NB4 (cell line): ENCODE measurements at regions not wholly inside any gene's neighbourhood (a gene's known extent, or its start where the extent isn't known, plus 50 kb on each side); places are given as distances from the start of the nearest gene placed in this dataset.

Experiments
- DNase-seq: peaks from one replicate; pipeline ENCODE4 v3.0.0; 2010; ENCODE audit warnings: low read depth
- H3K4me3 ChIP-seq: one replicate; pipeline ENCODE4 v1.5.1; 2011; ENCODE audit warnings: mild to moderate bottlenecking, low read depth, low read length, moderate library complexity
- MYC ChIP-seq: IDR thresholded peaks from 2 replicates; pipeline ENCODE4 v1.6.1; 2011; ENCODE audit warnings: low read depth, low read length
- POLR2A ChIP-seq: IDR thresholded peaks from 2 replicates; pipeline ENCODE4 v1.6.1; 2011; ENCODE audit warnings: mild to moderate bottlenecking; ENCODE audit not compliant: insufficient read length; ENCODE audit errors: extremely low read depth
- TF ChIP-seq, protein P1 (sequence below): IDR thresholded peaks from 2 replicates; pipeline ENCODE4 v1.6.1; 2011; ENCODE audit warnings: low read depth, low read length
- TF ChIP-seq, protein P2 (sequence below): IDR thresholded peaks from one replicate; pipeline ENCODE4 v1.5.1; 2012; ENCODE audit warnings: low read depth, low read length

DNA sequence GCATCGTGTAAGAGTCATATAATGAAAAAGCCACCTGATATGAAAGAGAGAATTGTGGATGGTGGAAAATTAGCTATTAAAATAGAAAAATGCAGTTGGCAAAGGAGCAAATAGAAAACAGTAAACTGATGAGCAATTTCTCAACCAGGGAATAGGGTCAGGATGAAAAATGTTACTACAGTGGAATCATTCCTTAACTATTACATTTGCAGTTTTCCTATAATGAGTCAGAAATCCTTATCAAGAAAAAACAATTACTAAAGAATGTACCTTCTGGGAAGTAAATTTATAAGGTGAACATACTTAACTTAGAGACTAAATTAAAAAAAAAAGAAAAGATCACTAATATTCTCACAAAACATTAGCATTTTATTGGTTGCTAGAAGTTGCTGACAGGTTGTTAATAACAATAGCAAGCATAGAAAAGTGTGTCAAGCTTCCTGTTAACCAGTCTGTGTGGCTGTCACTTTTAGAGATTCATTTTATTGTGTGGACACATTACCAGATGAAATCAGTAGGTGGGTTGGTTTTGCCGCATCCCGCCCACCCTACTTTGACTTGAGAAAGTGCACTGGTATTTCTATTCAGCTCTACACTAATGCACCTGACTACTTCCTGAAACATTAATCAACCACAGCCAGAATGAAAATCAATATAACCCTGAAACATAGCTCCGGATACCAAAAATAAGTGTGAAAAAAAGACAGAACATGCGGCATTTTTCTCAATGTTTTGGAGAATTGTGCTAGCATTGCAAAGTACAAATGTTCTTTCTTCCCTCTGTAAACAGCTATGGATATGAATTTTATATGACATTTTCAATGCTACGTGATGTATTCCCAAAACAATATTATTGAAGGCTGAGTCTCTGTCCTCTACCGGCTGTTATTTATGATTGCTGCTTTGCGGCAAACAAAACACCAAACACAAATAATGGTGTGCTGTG, 576.7 kb downstream of the SLC16A7 start:
- H3K4me3 ChIP-seq: no peak overlapping the region
- TF ChIP-seq MYC: no peak
- TF ChIP-seq, protein P1, sequence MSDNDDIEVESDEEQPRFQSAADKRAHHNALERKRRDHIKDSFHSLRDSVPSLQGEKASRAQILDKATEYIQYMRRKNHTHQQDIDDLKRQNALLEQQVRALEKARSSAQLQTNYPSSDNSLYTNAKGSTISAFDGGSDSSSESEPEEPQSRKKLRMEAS: no peak
- TF ChIP-seq, protein P2, sequence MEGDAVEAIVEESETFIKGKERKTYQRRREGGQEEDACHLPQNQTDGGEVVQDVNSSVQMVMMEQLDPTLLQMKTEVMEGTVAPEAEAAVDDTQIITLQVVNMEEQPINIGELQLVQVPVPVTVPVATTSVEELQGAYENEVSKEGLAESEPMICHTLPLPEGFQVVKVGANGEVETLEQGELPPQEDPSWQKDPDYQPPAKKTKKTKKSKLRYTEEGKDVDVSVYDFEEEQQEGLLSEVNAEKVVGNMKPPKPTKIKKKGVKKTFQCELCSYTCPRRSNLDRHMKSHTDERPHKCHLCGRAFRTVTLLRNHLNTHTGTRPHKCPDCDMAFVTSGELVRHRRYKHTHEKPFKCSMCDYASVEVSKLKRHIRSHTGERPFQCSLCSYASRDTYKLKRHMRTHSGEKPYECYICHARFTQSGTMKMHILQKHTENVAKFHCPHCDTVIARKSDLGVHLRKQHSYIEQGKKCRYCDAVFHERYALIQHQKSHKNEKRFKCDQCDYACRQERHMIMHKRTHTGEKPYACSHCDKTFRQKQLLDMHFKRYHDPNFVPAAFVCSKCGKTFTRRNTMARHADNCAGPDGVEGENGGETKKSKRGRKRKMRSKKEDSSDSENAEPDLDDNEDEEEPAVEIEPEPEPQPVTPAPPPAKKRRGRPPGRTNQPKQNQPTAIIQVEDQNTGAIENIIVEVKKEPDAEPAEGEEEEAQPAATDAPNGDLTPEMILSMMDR: no peak
- no peak for TF ChIP-seq POLR2A
- no peak for DNase-seq

DNA sequence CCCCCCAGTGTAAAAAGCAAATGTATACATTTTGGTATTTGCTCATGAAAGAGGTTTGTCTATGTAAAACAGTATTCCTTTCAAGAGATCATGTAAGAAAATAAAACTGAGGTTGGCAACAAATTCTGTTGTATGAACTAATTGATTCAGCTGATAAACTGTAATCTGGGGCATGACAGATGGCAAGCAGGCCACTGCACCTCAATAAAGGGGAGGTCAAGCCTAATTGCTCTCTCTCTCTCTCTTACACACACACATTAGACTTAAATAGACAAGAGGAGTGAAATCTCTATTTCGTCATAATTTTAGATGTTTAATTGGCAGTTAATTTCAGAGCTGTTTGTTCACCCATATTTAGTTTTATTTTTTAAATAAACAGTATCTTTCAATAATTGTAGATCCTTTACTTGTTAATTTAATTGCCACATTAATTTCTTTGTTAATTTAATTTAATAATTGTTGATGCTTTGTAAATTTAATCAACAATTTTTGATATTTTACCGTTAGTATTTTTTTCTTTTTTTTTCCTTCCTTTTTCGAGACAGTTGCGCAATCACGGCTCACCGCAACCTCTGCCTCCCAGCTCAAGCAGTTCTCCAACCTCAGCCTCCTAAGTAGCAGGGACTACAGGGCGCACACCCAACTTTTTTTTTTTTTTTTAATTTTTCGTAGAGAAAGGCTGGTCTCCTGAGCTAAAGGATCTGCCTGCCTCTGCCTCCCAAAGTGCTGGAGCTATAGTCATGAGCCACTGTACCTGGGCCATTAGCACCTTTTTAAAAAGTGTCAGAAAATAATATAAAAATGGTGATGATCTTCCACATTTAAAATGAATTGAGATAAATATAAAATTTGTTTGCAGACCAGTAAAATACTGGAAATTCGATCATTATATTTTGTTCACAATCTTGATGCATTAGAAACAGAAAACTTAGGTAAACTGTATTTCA, 577.7 kb downstream of the SLC16A7 start:
- peak; percentile 75 for DNase-seq
- TF ChIP-seq, protein P1: no peak
- TF ChIP-seq POLR2A (no peak), MYC (no peak)
- TF ChIP-seq, protein P2: no peak
- no peak overlapping the region for H3K4me3 ChIP-seq

DNA sequence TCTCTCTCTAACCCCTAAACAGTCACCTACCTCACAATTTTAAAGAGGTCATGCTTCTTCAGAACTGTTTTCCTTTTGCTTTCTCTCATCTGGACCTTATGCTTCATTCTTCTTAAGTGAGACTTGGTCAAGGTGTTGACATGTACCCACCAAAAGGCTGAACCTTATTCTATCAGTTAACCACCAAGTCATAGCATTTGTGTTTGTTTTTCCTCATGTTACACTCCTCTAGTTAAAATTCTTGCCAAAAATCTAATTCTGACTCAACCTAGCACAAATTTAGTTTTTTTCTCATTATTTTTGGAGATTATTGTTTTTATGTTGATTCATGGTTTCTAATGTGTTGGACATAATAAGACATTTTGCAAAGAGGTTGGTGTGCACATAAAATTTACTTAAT, 578.6 kb downstream of the SLC16A7 start:
- TF ChIP-seq, protein P1: no peak
- TF ChIP-seq, protein P2: no peak
- TF ChIP-seq MYC: no peak
- TF ChIP-seq POLR2A: no peak
- H3K4me3 ChIP-seq: no peak overlapping the region
- DNase-seq: no peak

DNA sequence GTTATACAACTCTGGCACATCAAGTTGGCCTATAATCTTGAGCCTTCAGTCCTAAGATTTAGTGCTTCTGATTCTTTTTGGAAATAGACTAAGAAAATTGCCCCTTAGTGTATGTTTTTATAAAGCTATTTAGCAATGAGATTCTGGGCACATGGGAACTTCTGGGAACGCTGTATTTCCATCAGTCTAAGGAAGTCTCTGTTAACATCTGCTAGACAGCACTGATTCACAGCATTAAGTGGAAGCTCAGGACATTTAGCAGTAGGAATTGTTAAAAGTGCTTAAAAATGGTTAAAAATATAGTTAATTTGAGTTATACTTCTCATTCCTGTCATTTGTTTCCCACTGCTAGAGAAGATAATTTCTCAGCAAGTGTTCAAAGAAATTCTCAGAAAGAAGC, 579.1 kb downstream of the SLC16A7 start:
- TF ChIP-seq, protein P1: no peak
- TF ChIP-seq MYC (no peak), POLR2A (no peak)
- TF ChIP-seq, protein P2: no peak
- H3K4me3 ChIP-seq: no peak overlapping the region
- DNase-seq: no peak

DNA sequence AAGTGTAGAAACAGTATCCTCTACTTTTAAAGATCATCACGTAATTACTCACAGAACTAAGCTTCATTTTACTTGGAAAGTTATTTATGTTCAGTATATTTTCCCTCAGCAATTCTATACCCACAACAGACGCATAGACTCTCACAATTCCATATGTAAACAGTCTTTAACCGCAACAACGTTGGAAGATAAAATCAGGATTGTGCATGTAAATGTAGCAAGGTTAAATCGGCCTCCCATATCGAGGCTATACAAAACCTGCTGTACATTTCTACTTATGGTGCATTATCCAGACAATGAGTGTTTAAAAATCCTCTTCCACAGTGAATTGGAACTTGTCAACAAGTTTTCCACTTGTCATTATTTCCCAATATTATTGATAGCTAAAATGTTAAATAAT, 581.1 kb downstream of the SLC16A7 start:
- TF ChIP-seq, protein P2: no peak
- TF ChIP-seq MYC (no peak), POLR2A (no peak)
- TF ChIP-seq, protein P1: no peak
- DNase-seq: no peak
- no peak overlapping the region for H3K4me3 ChIP-seq
